SK-N-SH (cell line): ENCODE measurements at regions not wholly inside any gene's neighbourhood (a gene's known extent, or its start where the extent isn't known, plus 50 kb on each side); places are given as distances from the start of the nearest gene placed in this dataset.

Experiments used
- CTCF ChIA-PET: fragments of 300-600, 350-600 bp; formaldehyde crosslinking; extraction: SDS; loops from one replicate; lab custom pipeline; 2021; lab: Yijun Ruan, JAX
- POLR2A ChIA-PET: fragments of 350-600 bp; sonication (Branson Sonifier 250); formaldehyde crosslinking; extraction: SDS; loops from one replicate; lab custom pipeline; 2020; ENCODE audit warnings: antibody characterized with exemption, inconsistent platforms; lab: Yijun Ruan, JAX
- DNase-seq: peaks from one replicate; pipeline ENCODE4 v3.0.0; 2012
- H2AFZ ChIP-seq: fragments of 200-600 bp; sonication (generic); 2 replicates; pipeline ENCODE4 v1.8.1; 2016; ENCODE audit warnings: antibody characterized with exemption, mild to moderate bottlenecking, low read depth
- H3F3A ChIP-seq: fragments of 200-600 bp; sonication (generic); replicated peaks from 2 replicates; pipeline ENCODE3; 2016; ENCODE audit warnings: antibody characterized with exemption, mild to moderate bottlenecking; ENCODE audit not compliant: insufficient read depth
- H3K27ac ChIP-seq, 2 experiments: fragments of 200-500 bp in 1 of 2; fragments of 200-600 bp in 1 of 2; sonication (Bioruptor generic) in 1 of 2; sonication (generic), shearing (Covaris generic) in 1 of 2; 2 replicates each; pipeline versions ENCODE4 v1.5.1 to v1.6.1; 2014 to 2016; ENCODE audit warnings: low read depth in 2 of 2, inconsistent platforms in 1 of 2, low read length in 1 of 2, mild to moderate bottlenecking in 1 of 2, mixed read lengths in 1 of 2
- H3K27me3 ChIP-seq: fragments of 200-600 bp; sonication (generic), shearing (Covaris generic); 2 replicates; pipeline ENCODE4 v1.6.1; 2016; ENCODE audit warnings: mixed run types; ENCODE audit not compliant: insufficient read depth
- H3K36me3 ChIP-seq, 2 experiments: fragments of 200-500 bp in 1 of 2; fragments of 200-600 bp in 1 of 2; sonication (Bioruptor generic) in 1 of 2; sonication (generic) in 1 of 2; replicated peaks in 1 of 2; 2 replicates each; pipeline versions ENCODE3 to v1.5.1; 2014 to 2016; ENCODE audit warnings: low read length in 1 of 2, mild to moderate bottlenecking in 1 of 2; ENCODE audit not compliant: insufficient read depth in 2 of 2, control insufficient read depth in 1 of 2
- H3K4me1 ChIP-seq, 2 experiments: fragments of 200-500 bp in 1 of 2; fragments of 200-600 bp in 1 of 2; sonication (Bioruptor generic) in 1 of 2; sonication (generic), shearing (Covaris generic) in 1 of 2; 2 replicates each; pipeline versions ENCODE4 v1.5.1 to v1.6.1; 2014 to 2016; ENCODE audit warnings: low read depth in 1 of 2, low read length in 1 of 2, mixed run types in 1 of 2; ENCODE audit not compliant: insufficient read depth in 2 of 2, control insufficient read depth in 1 of 2
- H3K4me2 ChIP-seq: fragments of 200-600 bp; sonication (generic), shearing (Covaris generic); 2 replicates; pipeline ENCODE4 v1.6.1; 2017; ENCODE audit warnings: mixed run types
- H3K4me3 ChIP-seq, 2 experiments: fragments of 200-500 bp in 1 of 2; fragments of 200-600 bp in 1 of 2; sonication (Bioruptor generic) in 1 of 2; sonication (generic), shearing (Covaris generic) in 1 of 2; 2 replicates each; pipeline versions ENCODE4 v1.5.1 to v1.8.1; 2014 to 2016; ENCODE audit warnings: low read depth in 2 of 2, inconsistent platforms in 1 of 2, low read length in 1 of 2, mild to moderate bottlenecking in 1 of 2, mixed read lengths in 1 of 2, moderate library complexity in 1 of 2
- H3K79me2 ChIP-seq: fragments of 200-600 bp; sonication (generic); 2 replicates; pipeline ENCODE4 v1.8.1; 2017; ENCODE audit warnings: mild to moderate bottlenecking; ENCODE audit not compliant: insufficient read depth
- H3K9ac ChIP-seq: fragments of 200-600 bp; sonication (generic); 2 replicates; pipeline ENCODE4 v1.6.1; 2017; ENCODE audit warnings: mixed run types
- H3K9me2 ChIP-seq: fragments of 200-600 bp; sonication (generic); 2 replicates; pipeline ENCODE4 v1.6.1; 2017; ENCODE audit warnings: mixed run types
- H3K9me3 ChIP-seq: fragments of 200-600 bp; sonication (generic); 2 replicates; pipeline ENCODE4 v1.6.1; 2017; ENCODE audit warnings: mixed run types, mild to moderate bottlenecking, moderate library complexity
- H4K20me1 ChIP-seq: fragments of 200-600 bp; sonication (generic); 2 replicates; pipeline ENCODE4 v1.6.1; 2017; ENCODE audit warnings: mild to moderate bottlenecking, mixed run types; ENCODE audit not compliant: insufficient read depth
- EP300 ChIP-seq, 2 experiments: IDR thresholded peaks; 2 replicates each; pipeline versions ENCODE4 v1.4.0 to v1.6.1; 2012; ENCODE audit warnings: borderline replicate concordance in 1 of 2, low read depth in 1 of 2, low read length in 1 of 2
- EZH2phosphoT487 ChIP-seq: fragments of 200-600 bp; sonication (generic); IDR thresholded peaks from 2 replicates; pipeline ENCODE4 v1.6.1; 2017; ENCODE audit warnings: low read depth, mixed run types, mild to moderate bottlenecking, antibody characterized with exemption, moderate library complexity, borderline replicate concordance
- GABPA ChIP-seq: IDR thresholded peaks from 2 replicates; pipeline ENCODE4 v1.4.0; 2012; ENCODE audit warnings: low read depth, mild to moderate bottlenecking
- IRF3 ChIP-seq: fragments of 150-350 bp; IDR thresholded peaks from 2 replicates; pipeline ENCODE4 v1.6.1; 2016; ENCODE audit warnings: mild to moderate bottlenecking, low read depth, low read length
- NFIC ChIP-seq: IDR thresholded peaks from 2 replicates; pipeline ENCODE4 v1.4.0; 2012; ENCODE audit warnings: borderline replicate concordance
- NRF1 ChIP-seq: IDR thresholded peaks from 2 replicates; pipeline ENCODE4 v1.6.1; 2012; ENCODE audit warnings: low read depth, mild to moderate bottlenecking, low read length
- POLR2AphosphoS5 ChIP-seq: IDR thresholded peaks from 2 replicates; pipeline ENCODE4 v1.6.1; 2012; ENCODE audit warnings: low read depth, low read length
- REST ChIP-seq: IDR thresholded peaks from 2 replicates; pipeline ENCODE4 v1.6.1; 2012; ENCODE audit warnings: mild to moderate bottlenecking, low read depth, low read length, moderate library complexity
- RFX5 ChIP-seq: IDR thresholded peaks from 2 replicates; pipeline ENCODE4 v1.6.1; 2012; ENCODE audit warnings: mild to moderate bottlenecking, improper control_type of control experiment, low read length
- TAF1 ChIP-seq: IDR thresholded peaks from 2 replicates; pipeline ENCODE4 v1.6.1; 2012; ENCODE audit warnings: low read depth, mild to moderate bottlenecking, low read length, moderate library complexity, borderline replicate concordance
- TEAD4 ChIP-seq: IDR thresholded peaks from 2 replicates; pipeline ENCODE4 v1.4.0; 2012; ENCODE audit warnings: mild to moderate bottlenecking, borderline replicate concordance; ENCODE audit not compliant: insufficient read depth
- USF1 ChIP-seq: IDR thresholded peaks from 2 replicates; pipeline ENCODE4 v1.4.0; 2012; ENCODE audit warnings: low read depth, borderline replicate concordance
- ZBTB33 ChIP-seq: IDR thresholded peaks from 2 replicates; pipeline ENCODE4 v1.4.0; 2012; ENCODE audit warnings: low read depth, borderline replicate concordance
- WGBS: methylation state at CpG from one replicate; pipeline ENCODE4 v1.1.6; 2017; ENCODE audit warnings: low lambda C conversion rate; 5-methylcytosine and 5-hydroxymethylcytosine counted together
- TF ChIP-seq, protein P1 (sequence below): IDR thresholded peaks from 2 replicates; pipeline ENCODE4 v1.4.0; 2012; ENCODE audit warnings: low read depth
- TF ChIP-seq, protein P2 (sequence below): fragments of 150-350 bp; IDR thresholded peaks from 2 replicates; pipeline ENCODE4 v1.6.1; 2017; ENCODE audit warnings: antibody characterized with exemption, low read length, low read depth, borderline replicate concordance

DNA sequence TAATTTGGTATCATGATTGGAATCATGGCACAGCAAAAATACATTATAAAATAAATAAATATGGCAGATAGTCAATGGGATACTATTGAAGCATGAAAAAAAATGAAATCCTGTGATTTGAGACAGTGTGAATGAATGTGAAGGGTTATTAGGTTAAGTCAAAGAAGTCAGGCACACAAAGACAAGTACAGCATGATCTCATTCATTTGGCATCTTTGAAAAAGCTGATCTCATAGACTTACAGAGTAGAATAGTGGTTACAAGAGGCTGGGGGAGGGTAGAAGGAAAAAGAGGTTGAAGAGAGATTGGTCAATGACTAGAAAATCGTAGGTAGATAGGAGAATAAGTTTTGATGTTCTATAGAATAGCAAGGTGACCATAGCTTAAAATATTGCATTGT, 295.1 kb upstream of the SLITRK5 start:
- Histone ChIP-seq H3K4me2 (no peak overlapping the region), H3K4me3 (no peak overlapping the region), H3K79me2 (no peaks in the 10 kb centered on the region), H3K4me1 (no peaks in the 10 kb centered on the region), H2AFZ (no peak overlapping the region), H3K27ac (no peak overlapping the region), H3K9ac (no peak overlapping the region), H4K20me1 (no peaks in the 10 kb centered on the region), H3K9me3 (no peaks in the 10 kb centered on the region), H3F3A (no peaks in the 10 kb centered on the region), H3K36me3 (no peaks in the 10 kb centered on the region), H3K27me3 (no peaks in the 10 kb centered on the region), H3K9me2 (no peaks in the 10 kb centered on the region)
- POLR2A ChIA-PET = no interaction called here
- 6% methylated on average over 1 of the region's 1 CpG for WGBS
- TF ChIP-seq USF1 = no peak
- no peak for TF ChIP-seq NRF1
- TF ChIP-seq POLR2AphosphoS5 = no peak
- no peak for TF ChIP-seq TAF1
- TF ChIP-seq IRF3 = no peak
- CTCF ChIA-PET = no interaction called here
- DNase-seq = no peak

GRCh38 chr13:87384099-87384498, 287.1 kb upstream of the SLITRK5 start:
- TF ChIP-seq REST (no peak), GABPA (no peak), EP300 (IDR thresholded peaks at IDR 0.05; ENCODE audit: borderline replicate concordance in 1 of 2, low read depth in 1 of 2, low read length in 1 of 2) (no peak), RFX5 (no peak), ZBTB33 (no peak), EZH2phosphoT487 (no peak), TEAD4 (no peak), IRF3 (no peak), NFIC (no peak)
- TF ChIP-seq, protein P1, sequence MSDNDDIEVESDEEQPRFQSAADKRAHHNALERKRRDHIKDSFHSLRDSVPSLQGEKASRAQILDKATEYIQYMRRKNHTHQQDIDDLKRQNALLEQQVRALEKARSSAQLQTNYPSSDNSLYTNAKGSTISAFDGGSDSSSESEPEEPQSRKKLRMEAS = no peak
- TF ChIP-seq, protein P2, sequence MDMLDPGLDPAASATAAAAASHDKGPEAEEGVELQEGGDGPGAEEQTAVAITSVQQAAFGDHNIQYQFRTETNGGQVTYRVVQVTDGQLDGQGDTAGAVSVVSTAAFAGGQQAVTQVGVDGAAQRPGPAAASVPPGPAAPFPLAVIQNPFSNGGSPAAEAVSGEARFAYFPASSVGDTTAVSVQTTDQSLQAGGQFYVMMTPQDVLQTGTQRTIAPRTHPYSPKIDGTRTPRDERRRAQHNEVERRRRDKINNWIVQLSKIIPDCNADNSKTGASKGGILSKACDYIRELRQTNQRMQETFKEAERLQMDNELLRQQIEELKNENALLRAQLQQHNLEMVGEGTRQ = no peak
- no peak overlapping the region for H3K4me2 ChIP-seq
- H3K4me1 ChIP-seq = no peaks in the 10 kb centered on the region
- no peaks in the 10 kb centered on the region for H3K36me3 ChIP-seq
- 37% methylated on average over 3 of the region's 3 CpGs for WGBS
- H3K79me2 ChIP-seq = no peaks in the 10 kb centered on the region
- H3F3A ChIP-seq = no peaks in the 10 kb centered on the region
- H3K27me3 ChIP-seq = no peaks in the 10 kb centered on the region
- H3K4me3 ChIP-seq = no peak overlapping the region
- ChIA-PET POLR2A (no interaction called here), CTCF (no interaction called here)
- H2AFZ ChIP-seq = no peak overlapping the region
- no peaks in the 10 kb centered on the region for H3K9me2 ChIP-seq
- no peak overlapping the region for H3K27ac ChIP-seq
- H3K9ac ChIP-seq = no peak overlapping the region
- H4K20me1 ChIP-seq = no peaks in the 10 kb centered on the region
- H3K9me3 ChIP-seq = no peaks in the 10 kb centered on the region
- no peak for DNase-seq
